ENCODE measurements at regions not wholly inside any gene's neighbourhood (a gene's known extent, or its start where the extent isn't known, plus 50 kb on each side); places are given as distances from the start of the nearest gene placed in this dataset.

GRCh38 chr3:71989165-71989564, 204.2 kb upstream of the PROK2 start:
- no peak for DNase-seq (ENCODE audit: extremely low read depth, insufficient read length)
- TF ChIP-seq CTCF (IDR thresholded peaks at IDR 0.05; ENCODE audit: insufficient read depth, low read length, poor library complexity, severe bottlenecking) = no peak
- Histone ChIP-seq H3K36me3 (ENCODE audit: control insufficient read depth, insufficient read depth, low read length) (no peaks in the 10 kb centered on the region), H3K4me3 (replicated peaks; ENCODE audit: low read depth, low read length) (no peak overlapping the region), H3K27me3 (replicated peaks; ENCODE audit: control insufficient read depth, insufficient read depth, low read length) (no peaks in the 10 kb centered on the region)

- no peaks in the 10 kb centered on the region for H3K36me3 ChIP-seq (ENCODE audit: control insufficient read depth, insufficient read depth, low read length)
- TF ChIP-seq CTCF (IDR thresholded peaks at IDR 0.05; ENCODE audit: insufficient read depth, low read length, poor library complexity, severe bottlenecking) = no peak
- DNase-seq (ENCODE audit: extremely low read depth, insufficient read length) = no peak
- H3K27me3 ChIP-seq (replicated peaks; ENCODE audit: control insufficient read depth, insufficient read depth, low read length) = no peaks in the 10 kb centered on the region
- H3K4me3 ChIP-seq (replicated peaks; ENCODE audit: low read depth, low read length) = no peak overlapping the region
These were observed 202.9 kb upstream of the PROK2 start for GRCh38 chr3:71987828-71988227.

- TF ChIP-seq CTCF (IDR thresholded peaks at IDR 0.05; ENCODE audit: insufficient read depth, low read length, poor library complexity, severe bottlenecking) = no peak
- no peak for DNase-seq (ENCODE audit: extremely low read depth, insufficient read length)
These were observed 202.3 kb upstream of the PROK2 start for GRCh38 chr3:71987089-71987735.

GRCh38 chr3:71986606-71987005, 201.7 kb upstream of the PROK2 start:
- no peak for DNase-seq (ENCODE audit: extremely low read depth, insufficient read length)
- H3K36me3 ChIP-seq (ENCODE audit: control insufficient read depth, insufficient read depth, low read length) = no peaks in the 10 kb centered on the region
- H3K27me3 ChIP-seq (replicated peaks; ENCODE audit: control insufficient read depth, insufficient read depth, low read length) = no peaks in the 10 kb centered on the region
- TF ChIP-seq CTCF (IDR thresholded peaks at IDR 0.05; ENCODE audit: insufficient read depth, low read length, poor library complexity, severe bottlenecking) = no peak
- H3K4me3 ChIP-seq (replicated peaks; ENCODE audit: low read depth, low read length) = no peak overlapping the region

More at GRCh38 chr3:71987089-71987735, 202.3 kb upstream of the PROK2 start:
- Histone ChIP-seq H3K4me3 (replicated peaks; ENCODE audit: low read depth, low read length) (no peak overlapping the region), H3K27me3 (replicated peaks; ENCODE audit: control insufficient read depth, insufficient read depth, low read length) (no peaks in the 10 kb centered on the region), H3K36me3 (ENCODE audit: control insufficient read depth, insufficient read depth, low read length) (no peaks in the 10 kb centered on the region)

- DNase-seq (ENCODE audit: extremely low read depth, insufficient read length) = peak; percentile 78
- TF ChIP-seq CTCF (IDR thresholded peaks at IDR 0.05; ENCODE audit: insufficient read depth, low read length, poor library complexity, severe bottlenecking) = no peak
- Histone ChIP-seq H3K4me3 (replicated peaks; ENCODE audit: low read depth, low read length) (no peak overlapping the region), H3K36me3 (ENCODE audit: control insufficient read depth, insufficient read depth, low read length) (no peaks in the 10 kb centered on the region), H3K27me3 (replicated peaks; ENCODE audit: control insufficient read depth, insufficient read depth, low read length) (no peaks in the 10 kb centered on the region)
These were observed 200.1 kb upstream of the PROK2 start for GRCh38 chr3:71984843-71985613.
